Chondrocyte (in vitro differentiated cells): ENCODE measurements at regions not wholly inside any gene's neighbourhood (a gene's known extent, or its start where the extent isn't known, plus 50 kb on each side); places are given as distances from the start of the nearest gene placed in this dataset.

Experiments
- DNase-seq: peaks from one replicate; pipeline ENCODE4 v3.0.0; 2021; ENCODE audit warnings: mixed read lengths, low spot score
- H3K27ac Mint-ChIP-seq: one replicate; pipeline ENCODE4 v1.8.0; 2021; ENCODE audit warnings: mild to moderate bottlenecking, moderate library complexity, mixed read lengths; ENCODE audit not compliant: unreplicated experiment
- H3K27me3 Mint-ChIP-seq: 2 replicates; pipeline ENCODE4 v1.8.0; 2021; ENCODE audit warnings: low read depth, mixed read lengths
- H3K36me3 Mint-ChIP-seq: 2 replicates; pipeline ENCODE4 v1.8.0; 2021; ENCODE audit warnings: low read depth, mixed read lengths
- H3K4me1 Mint-ChIP-seq: 2 replicates; pipeline ENCODE4 v1.8.0; 2021; ENCODE audit warnings: low read depth, mild to moderate bottlenecking, mixed read lengths
- H3K4me3 Mint-ChIP-seq: one replicate; pipeline ENCODE4 v1.8.0; 2021; ENCODE audit warnings: mild to moderate bottlenecking, moderate library complexity, mixed read lengths; ENCODE audit not compliant: unreplicated experiment
- H3K9me3 Mint-ChIP-seq: 2 replicates; pipeline ENCODE4 v1.8.0; 2021; ENCODE audit warnings: low read depth, mixed read lengths
- CTCF ChIP-seq: fragments of 200-600 bp; sonication (generic); IDR thresholded peaks from 2 replicates; pipeline ENCODE4 v1.5.0; 2021; ENCODE audit warnings: antibody characterized with exemption, mild to moderate bottlenecking, moderate library complexity

GRCh38 chr5:103851091-103851490 is 288.5 kb upstream of the NUDT12 start:
- no peak for TF ChIP-seq CTCF
- Mint-ChIP-seq H3K36me3 (no peaks in the 10 kb centered on the region), H3K27me3 (no peaks in the 10 kb centered on the region), H3K9me3 (no peaks in the 10 kb centered on the region), H3K4me3 (no peak overlapping the region), H3K4me1 (peaks cover 15% of the 10 kb centered on the region), H3K27ac (no peak overlapping the region)
- no peak for DNase-seq

- DNase-seq, result no peak
- H3K27ac Mint-ChIP-seq, result peak overlapping the region; percentile 80
Measured at GRCh38 chr5:103849934-103850333, 287.3 kb upstream of the NUDT12 start.

GRCh38 chr5:103847060-103847459 is 284.5 kb upstream of the NUDT12 start:
- Mint-ChIP-seq H3K36me3 (no peaks in the 10 kb centered on the region), H3K4me3 (no peak overlapping the region), H3K4me1 (peaks cover 15% of the 10 kb centered on the region), H3K27me3 (no peaks in the 10 kb centered on the region), H3K9me3 (no peaks in the 10 kb centered on the region), H3K27ac (no peak overlapping the region)
- no peak for DNase-seq
- TF ChIP-seq CTCF, result no peak

More at GRCh38 chr5:103849934-103850333, 287.3 kb upstream of the NUDT12 start:
- Mint-ChIP-seq H3K4me3 (no peak overlapping the region), H3K36me3 (no peaks in the 10 kb centered on the region), H3K27me3 (no peaks in the 10 kb centered on the region), H3K4me1 (peaks cover 15% of the 10 kb centered on the region), H3K9me3 (no peaks in the 10 kb centered on the region)
- no peak for TF ChIP-seq CTCF

GRCh38 chr5:103842936-103843335 is 280.3 kb upstream of the NUDT12 start:
- DNase-seq, result no peak
- no peaks in the 10 kb centered on the region for H3K27me3 Mint-ChIP-seq
- H3K9me3 Mint-ChIP-seq, result no peaks in the 10 kb centered on the region
- no peak for TF ChIP-seq CTCF
- H3K27ac Mint-ChIP-seq, result no peak overlapping the region
- no peak overlapping the region for H3K4me3 Mint-ChIP-seq
- H3K4me1 Mint-ChIP-seq, result peaks cover 6% of the 10 kb centered on the region
- no peaks in the 10 kb centered on the region for H3K36me3 Mint-ChIP-seq

- TF ChIP-seq CTCF, result no peak
- no peak for DNase-seq
- Mint-ChIP-seq H3K4me1 (no peaks in the 10 kb centered on the region), H3K36me3 (no peaks in the 10 kb centered on the region), H3K27me3 (no peaks in the 10 kb centered on the region), H3K27ac (no peak overlapping the region), H3K4me3 (no peak overlapping the region), H3K9me3 (no peaks in the 10 kb centered on the region)
Measured at GRCh38 chr5:103840600-103840999, 278.0 kb upstream of the NUDT12 start.
